CD4-positive, alpha-beta T cell treated with Interleukin-1 beta for 1 hour (primary cell): ENCODE measurements at regions not wholly inside any gene's neighbourhood (a gene's known extent, or its start where the extent isn't known, plus 50 kb on each side); places are given as distances from the start of the nearest gene placed in this dataset.

ENCODE experiments used
- DNase-seq, 2 donors: peaks; one replicate each; pipeline ENCODE4 v3.0.0-alpha.2; 2020 to 2022

DNA sequence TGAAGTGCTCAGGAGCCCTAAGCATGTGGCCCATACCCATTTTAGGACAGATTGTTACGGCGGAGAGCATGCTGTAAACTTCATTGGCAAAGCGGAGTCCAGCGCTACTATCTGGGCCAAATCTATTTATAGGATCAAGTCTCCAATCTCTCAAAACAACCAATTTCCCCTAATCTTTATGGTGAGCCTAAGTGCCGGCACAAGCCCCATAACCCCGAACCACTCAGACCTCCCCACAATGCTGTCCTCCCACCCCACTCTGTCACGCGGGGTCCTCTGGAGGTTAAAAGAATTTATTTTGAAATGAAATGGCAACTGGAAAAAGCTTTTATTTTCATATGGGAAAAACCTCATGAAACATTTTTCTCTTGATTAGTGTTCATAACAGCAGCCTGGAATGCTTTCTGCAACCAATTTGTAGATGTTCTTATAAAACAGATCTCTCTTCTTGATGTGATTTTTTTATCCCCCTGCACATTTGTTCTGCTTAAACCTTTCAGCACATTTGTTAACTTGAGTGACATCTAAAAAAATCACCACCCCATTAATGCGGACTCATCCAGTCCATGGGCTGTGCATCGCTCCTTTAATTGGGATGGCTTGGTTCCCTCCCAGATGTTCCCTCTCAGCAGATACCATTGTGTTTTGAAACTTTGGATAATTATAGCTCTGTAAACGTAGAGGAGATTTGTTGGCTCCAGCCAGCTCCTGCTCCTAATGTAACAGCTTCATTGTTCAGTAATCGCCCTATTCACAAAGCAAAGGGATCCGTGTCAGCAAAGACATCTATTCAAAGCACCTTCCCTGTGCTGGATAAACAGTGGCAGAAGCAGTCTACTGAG, 323.6 kb downstream of the CD83 start:
- DNase-seq, result no peak

DNA sequence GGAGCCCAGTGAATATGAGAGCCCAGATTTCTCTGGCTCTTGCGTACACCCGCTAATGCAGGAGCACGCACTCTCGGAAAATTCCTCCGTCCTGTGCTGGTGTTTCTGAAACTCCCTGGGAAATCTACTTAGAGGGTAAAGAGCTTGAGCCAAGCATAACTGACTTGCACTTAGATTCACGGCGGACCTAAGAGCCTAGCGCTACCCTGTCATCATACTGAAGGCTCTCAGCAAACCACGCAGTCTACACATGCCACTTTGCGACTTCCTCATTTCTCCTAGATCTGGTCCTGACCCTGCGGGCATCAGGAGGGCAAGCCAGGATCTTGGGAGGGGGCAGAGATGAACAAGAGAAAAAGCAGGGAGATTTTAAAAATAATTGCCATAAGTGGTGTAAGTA, 324.7 kb downstream of the CD83 start:
- peak in 1 of 2 donors; percentile 14 for DNase-seq

DNA sequence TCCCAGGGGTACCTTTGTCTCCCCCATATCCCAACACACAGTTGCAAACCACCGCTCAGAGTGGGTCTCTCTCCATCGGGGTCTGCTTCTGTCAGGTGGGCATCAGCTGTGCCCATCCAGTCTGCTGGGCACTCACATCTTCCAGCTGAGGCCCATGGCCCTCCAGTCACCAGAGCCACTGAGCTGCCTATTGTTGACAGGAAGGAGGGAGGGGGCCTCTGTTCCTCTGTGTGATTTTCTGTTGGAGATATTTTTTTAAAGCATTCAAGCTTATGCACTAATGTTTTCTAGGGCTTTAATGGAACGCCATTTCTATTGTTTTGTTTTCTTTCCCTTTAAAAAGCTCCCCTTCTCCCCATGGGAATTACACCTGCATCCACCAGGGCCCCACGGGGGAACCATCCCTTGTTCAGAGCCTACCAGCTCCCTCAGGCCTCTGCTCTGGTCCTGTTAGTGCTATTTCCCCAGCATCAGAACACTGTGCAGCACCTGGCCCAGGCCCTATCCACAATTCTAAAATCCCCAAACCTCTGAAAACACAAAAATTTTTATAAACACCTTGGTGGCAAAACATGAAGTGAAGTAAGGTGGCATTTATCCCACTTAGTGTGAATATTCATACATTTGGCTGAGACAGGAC, 326.2 kb downstream of the CD83 start:
- DNase-seq, result no peak

DNA sequence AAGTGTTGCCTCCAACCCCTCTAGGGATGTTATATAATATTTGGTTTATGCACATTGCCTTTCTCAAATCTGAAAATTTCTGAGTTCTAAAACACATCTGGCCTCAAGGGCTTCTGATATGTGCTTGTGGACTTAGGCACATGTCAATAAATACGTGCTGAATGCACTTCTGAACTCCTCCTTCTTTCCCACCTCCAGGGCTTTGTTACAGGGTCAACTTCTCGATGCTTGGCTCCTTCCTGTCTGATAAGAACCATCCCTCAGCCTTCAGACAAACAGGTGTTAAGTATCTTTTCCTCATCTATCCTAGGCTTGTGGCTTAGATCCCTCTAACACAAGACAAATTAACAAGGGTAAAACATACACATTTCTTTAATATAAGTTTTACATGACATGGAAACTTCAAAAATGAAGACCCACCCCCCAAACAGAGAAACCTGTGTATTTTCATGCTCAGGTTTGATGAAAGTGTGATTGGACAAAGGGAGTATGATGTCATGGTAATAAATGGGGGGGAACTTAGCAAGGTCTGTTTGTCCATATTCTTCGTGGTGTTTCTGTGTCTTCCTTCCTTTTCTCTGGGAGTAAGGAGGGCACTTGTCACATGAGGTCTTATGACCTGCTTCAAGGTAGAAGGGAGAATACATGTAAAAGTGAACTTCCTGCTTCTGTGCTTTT, 326.9 kb downstream of the CD83 start:
- no peak for DNase-seq

DNA sequence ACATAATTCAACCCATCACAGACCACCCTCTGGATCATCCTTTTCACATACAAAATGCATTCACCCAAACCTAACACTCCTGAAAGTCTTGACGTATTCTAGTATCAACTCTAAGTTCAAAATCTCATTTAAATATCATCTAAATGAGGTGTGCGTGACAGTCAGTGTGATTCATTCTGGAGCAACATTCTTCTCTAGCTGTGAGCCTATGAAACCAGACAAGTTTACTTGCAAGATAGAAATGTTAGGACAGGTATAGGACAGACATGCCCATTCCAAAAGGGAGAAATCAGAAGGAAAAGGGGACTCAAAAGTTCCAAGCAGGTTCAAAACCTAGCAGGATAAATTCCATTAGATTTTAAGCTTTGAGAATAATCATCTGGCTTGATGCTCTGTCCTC, 329.7 kb downstream of the CD83 start:
- DNase-seq, result no peak

DNA sequence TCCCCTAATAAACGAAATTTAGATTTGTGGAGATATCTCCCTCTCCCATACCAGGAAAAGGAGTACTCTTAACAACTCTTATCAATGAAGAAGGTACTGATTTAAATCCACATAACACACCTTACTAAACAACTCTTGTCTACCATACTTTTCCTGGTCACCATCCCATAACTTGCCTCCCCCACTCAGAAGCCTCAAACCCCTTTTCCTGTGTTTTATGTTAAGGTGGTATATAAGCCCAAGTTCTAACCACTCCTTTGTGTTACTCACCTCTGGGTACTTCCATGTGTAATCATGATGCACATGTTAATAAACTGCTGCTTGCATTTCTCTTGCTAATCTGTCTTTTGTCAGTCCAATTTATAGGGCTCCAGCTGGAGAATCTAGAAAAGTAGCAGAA, 330.7 kb downstream of the CD83 start:
- no peak for DNase-seq

DNA sequence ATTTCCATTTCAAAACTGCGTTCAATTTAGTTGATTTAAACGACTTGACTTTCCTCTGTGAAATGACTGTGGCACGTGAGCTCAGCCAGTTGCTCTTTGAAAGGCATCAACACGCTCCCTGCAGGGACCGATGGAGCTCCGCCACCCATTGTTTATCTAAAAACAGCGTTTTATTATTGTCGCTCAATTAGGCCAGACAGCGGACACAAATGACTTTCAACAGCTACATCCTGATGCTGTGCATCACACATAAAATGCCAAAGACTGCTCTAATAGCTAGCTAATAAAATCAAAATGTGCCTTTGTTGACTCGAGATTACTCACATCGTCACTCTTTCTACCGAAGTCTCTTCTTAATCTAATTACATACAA, 332.5 kb downstream of the CD83 start:
- DNase-seq, result no peak

DNA sequence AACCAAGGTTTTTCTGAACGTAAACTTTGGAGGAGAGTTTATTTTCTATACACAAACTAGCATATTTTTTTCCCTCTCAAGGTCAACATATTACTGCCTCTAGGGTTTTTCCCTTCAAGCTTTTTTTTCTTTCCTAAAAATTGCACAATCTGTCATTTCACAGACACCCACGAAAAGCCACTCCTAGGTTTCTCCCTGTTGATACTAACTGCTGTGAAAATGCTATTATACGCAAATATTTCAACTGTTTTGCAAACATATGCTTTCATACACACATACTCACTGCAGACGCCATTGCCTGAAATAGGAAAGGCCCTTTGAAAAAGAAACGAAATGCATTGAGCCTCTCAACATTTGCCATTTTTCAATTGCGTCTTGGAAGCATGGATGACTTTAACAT, 333.0 kb downstream of the CD83 start:
- no peak for DNase-seq

DNA sequence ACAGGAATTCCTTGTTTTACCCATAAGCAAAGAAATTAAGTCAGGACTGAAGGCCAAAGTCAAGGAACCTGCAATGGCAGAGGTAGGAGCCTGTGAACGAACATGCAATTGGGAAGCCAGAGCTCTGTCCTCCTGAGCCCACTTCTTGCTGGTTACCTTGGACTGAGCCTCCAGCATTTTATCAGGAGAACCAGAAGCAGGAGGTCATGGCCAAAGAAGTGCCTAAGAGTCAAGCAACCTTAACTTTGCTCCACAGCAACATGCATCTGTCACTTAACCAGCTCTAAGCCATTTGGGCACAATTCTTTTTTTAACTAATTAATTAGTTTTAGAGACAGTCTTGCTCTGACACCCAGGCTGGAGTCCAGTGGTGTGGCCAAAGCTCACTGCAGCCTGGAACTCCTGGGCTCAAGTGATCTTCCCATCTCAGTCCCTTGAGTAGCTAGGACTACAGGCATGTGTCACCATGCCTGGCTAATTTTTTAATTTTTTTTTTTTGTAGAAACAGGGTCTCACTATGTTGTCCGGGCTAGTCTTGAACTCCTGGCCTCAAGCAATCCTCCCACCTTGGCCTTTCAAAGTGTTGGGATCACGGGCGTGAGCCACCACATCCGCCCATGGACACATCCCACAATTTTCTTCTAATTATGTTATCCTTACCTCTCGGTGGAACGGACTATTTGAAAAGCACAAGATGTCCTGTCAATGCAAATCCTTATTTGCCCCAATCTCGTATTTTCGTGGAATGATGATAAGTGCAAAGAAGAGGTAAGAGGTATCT, 334.2 kb downstream of the CD83 start:
- DNase-seq, result no peak

DNA sequence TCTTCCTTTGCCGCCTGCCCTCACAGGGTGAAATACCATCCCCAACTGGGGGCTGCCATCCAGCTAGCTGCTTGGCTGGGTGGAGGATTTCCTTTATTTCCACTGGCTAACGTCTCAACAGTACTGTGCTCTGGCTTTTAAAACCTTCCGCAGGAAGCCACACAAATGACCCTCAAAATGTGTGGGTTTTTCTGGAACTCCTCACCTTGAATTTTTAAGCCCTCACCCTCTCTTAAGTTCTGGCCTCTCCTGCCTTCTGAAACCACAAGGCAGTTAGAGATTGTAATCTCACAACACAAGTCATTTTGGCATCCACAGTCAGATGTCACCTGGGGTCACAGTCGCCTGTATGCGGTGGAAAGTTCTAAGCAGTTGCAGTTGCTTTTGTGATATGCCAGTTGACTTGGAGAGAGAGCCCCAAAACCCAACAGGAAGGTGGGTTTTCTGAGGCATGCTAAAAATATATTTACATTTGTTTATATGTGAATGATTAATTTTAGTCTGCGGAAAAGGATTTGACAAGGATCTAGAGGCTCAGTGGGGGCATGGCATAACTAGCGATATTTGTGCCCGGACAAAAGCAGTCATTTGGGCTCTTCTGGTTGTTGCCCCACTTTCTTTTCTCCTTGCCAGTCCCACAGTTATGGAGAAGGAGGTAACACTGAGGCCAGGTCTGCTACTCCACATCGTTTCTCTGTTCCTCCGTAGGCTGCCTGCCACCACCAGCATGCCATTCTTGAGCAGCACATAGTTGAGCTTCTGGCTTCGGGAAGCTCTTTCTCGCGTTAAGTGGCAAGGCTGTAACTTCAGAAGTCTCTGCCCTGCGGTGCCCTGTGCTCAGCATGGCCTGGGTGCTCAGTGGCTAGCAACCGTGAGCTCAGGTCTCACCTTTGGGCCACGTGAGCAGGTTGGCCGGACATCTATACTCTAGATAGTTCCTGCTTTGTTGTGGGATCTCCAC, 335.3 kb downstream of the CD83 start:
- DNase-seq, result peak; percentile 28 to 43

DNA sequence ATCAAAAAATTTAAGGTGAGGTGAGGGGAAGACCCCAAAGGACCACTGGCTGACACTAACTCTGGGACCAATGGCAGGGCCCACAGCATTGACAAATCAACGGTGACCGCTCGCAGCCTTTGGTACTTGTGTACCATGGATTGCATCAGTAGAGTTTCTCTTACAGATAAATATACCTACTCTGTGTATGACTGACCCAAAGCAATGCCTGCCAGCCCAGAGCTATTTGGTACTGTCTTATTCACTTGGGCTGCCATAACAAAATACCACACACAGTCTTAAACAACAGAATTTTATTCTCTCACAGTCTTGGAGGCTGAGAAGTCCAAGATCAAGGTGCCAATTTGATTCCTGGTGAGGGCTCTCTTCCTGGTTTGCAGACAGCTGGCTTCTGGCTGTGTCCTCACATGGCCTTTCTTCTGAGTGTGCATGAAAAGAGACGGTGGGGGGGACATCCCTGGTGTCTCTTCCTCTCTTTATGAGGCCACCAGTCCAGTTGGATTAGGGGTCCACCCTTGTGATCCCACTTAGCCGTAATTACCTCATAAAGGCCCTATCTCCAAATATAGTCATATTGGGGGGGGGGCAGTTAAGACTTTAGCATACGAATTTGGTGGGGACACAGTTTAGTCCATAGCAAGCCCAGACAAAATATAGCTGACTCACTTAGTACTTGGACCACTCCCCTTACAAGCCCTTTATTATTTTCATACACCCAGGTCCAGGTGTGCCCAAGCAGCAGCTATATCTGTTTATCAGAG, 336.3 kb downstream of the CD83 start:
- DNase-seq, result no peak

DNA sequence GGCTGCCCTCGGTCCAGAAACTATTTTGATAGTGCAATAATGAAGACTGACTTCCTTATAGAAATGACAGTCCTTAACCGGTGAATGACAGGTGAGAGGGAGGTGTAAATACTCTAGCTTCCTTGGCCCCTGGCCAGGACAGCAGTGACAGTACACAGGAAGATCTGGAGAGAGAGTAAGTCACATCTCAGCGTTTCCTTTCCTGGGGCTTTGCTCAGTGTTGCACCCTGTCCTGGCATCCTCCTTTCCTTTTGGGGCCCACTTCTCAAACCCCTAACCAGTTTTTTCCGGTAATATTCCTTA, 336.9 kb downstream of the CD83 start:
- peak in 1 of 2 donors; percentile 11 for DNase-seq

DNA sequence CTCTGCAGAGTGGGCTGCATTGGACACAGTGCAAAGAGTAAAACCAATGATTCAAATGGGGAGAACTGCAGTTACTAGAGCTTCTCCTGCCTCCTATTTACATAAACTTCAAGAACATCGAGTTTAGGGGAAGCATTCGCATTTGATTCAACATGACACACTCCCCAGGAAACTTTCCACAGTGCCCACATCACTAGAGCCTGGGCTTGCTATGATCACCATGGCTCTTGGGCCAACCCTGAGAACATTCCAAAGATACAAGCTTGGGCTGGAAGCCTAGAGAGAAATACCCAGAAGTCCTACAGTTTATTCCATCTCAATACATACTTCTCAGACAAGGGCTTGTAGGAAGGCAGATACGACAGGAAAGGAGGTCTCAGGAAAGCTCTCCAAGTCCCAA, 337.9 kb downstream of the CD83 start:
- DNase-seq, result no peak

DNA sequence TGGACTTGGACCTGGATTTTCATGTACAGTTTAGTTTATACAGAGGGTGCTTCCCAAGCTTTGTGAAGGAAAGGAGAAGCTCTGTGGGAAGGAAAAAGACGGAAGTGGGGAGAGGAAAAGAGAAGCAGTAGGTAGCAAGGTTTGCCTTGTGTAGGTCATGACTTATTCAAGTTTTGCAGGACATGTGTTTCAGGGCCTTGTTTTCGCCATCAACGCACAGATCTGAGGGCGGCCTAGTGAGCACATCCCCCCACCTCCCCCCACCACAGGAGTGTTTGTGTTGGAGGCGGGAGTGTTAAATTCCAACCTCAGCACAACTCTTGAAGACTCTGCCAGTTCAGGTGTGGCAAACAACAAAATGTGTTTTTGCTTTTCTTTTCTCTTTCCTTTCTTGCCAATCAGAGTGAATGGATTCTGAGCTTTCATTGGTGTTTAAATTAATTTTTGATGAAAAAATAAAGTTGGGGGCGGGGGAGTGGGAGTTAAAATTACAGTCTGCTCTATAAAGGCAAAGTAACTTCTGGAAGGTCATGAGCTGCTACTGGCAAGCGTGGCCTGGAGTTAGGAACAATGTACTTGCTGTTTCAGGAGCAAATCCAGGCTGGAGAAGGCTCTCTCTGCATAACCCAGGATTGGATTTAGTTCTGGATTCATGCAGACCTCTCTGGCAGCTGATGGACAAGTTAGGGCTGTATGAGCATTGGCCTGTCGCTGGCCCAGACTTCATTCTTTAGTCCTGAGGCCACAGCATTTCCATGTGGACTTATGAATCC, 338.5 kb downstream of the CD83 start:
- no peak for DNase-seq

DNA sequence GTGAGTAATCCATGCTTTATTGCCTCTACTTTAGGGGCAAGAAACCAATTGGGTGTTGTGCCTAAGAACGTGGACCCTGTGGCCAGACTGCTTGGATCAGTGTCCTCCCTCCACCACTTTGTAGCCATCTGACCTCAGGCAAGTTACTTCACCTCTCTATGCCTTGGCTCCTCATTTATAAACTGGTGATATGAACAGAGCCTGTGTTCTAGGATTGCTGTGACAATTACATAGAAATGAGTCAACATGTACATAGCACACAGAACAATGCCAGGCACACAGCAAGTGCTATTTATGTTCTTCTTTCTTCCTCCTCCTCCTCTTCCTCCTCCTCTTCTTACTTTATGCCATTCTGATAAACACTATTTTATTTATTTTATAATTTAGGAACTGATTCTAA, 339.4 kb downstream of the CD83 start:
- no peak for DNase-seq

DNA sequence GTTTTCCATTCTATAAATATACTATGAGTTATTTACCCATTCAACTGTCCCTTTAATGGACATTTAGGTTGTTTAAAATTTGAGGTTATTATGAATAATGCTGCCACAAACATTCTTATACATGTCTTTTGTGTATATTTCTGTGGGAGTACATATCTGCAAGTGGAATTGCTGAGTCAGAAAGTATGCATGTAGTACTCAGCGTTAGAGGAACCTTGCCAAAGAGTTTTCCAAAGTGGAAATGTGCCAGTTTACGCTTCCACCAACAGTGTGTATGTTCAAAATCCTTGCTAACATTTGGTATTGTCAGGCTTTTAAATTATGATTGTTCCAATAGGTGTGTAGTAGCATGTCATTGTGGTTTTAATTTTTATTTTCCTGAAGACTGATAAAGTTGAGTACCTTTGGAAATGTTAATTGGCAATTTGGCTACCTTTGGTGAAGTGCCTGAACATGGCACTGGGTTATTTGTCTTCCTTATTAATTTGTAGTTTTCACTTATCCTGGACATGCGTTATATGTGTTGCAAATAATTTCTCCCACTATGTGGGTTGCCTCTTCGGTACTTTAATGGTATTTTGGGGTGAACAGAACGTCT, 341.2 kb downstream of the CD83 start:
- no peak for DNase-seq

DNA sequence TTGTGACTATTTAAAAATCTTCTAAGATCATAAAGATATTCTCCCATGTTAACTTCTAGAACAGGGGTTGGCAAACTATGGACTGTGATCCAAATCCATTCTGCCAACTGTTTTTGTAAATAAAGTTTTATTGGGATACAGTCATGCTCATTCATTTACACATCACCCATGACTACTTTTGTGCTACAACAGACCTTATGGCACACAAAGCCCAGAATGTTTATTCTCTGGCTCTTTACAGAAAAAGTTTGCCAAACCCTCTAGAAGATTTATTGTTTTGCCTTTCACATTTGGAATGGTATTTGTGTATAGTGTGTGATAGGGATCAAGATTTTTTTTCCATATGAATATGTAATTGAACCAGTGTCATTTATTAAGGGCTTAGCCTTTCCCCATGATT, 341.7 kb downstream of the CD83 start:
- DNase-seq, result no peak

DNA sequence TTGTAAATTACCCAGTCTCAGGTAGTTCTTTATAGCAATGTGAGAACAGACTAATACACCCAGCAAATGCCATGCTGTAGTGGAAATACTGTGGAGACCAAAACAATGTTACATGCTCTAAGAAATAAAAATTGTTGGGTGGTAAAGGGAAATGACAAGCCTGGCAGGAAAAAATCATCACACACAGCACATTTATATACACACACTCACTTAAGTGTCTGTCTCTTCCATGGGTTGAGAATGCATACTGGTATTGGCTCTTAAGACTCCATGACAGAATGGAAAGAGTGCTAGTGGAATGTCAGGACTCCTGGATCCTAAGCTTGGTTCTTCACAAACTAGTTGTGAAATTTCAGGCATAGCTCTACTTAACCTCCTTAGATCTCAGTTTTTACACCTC, 343.0 kb downstream of the CD83 start:
- no peak for DNase-seq

DNA sequence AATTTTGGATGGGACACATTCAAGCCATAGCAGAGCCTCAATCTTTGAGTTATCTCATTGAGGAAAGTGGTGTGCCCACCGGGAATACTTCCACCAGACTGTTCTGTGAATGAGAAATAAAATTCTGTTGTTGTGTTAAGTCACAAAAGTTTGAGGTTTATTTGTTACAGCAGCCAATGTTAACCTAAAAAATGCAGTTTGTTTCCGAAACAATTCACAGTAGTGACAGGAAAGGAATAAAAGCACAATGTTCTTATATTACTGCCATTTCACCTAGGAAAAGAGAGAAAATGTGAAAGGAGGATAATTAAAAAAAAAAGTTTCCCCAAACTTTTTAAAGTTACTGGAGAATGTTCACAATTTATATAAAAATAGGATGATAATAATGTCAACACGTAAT, 344.6 kb downstream of the CD83 start:
- no peak for DNase-seq

DNA sequence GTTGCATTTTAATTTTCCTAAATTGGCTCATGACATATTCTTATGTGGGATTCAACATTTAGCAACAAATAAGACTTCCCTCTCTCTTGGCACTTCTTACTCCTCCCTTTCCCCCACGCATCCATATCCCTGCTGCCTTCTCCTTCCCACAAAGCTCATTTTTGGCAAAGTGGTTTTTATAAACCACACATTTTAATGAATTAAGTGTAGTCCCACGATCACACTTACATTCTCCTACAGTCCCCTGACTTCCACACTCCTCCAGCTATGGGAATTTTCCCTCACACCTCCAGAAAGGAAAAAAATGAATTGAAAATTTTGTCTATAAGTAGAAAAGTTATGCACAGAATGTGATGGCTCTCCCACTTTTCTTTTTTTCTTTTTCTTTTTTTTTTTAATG, 345.0 kb downstream of the CD83 start:
- DNase-seq, result no peak
